ENCODE measurements at regions not wholly inside any gene's neighbourhood (a gene's known extent, or its start where the extent isn't known, plus 50 kb on each side); places are given as distances from the start of the nearest gene placed in this dataset.
"Not testable (repeated sequence)": the region's sequence is repeated elsewhere in the genome, so short reads cannot be mapped to it uniquely, and the experiment has no call there.

GRCh38 chr15:92820236-92821021 lies 79.7 kb upstream of the CHD2 start:
- Histone ChIP-seq H3K36me3 (ENCODE audit: control insufficient read depth, insufficient read depth, low read length) (no peaks in the 10 kb centered on the region), H3K4me1 (no peaks in the 10 kb centered on the region), H3K9me3 (ENCODE audit: control insufficient read depth, low read length) (no peaks in the 10 kb centered on the region), H3K27ac (peak overlapping the region; percentile 72), H3K27me3 (ENCODE audit: control insufficient read depth, insufficient read depth, low read length) (no peaks in the 10 kb centered on the region), H3K4me2 (ENCODE audit: low read length) (peak overlapping the region; percentile 79), H3K4me3 (ENCODE audit: low read depth, low read length) (peak overlapping the region; percentile 57), H2AFZ (peak overlapping the region; percentile 51), H3K79me2 (no peaks in the 10 kb centered on the region), H3K9ac (no peak overlapping the region)
- TF ChIP-seq CTCF (IDR thresholded peaks at IDR 0.05), result no peak

GRCh38 chr15:92821491-92822116 lies 78.5 kb upstream of the CHD2 start:
- TF ChIP-seq CTCF (IDR thresholded peaks at IDR 0.05), result no peak
- H3K9ac ChIP-seq, result no peak overlapping the region

GRCh38 chr15:92822216-92823144 lies 77.6 kb upstream of the CHD2 start:
- no peaks in the 10 kb centered on the region for H3K27me3 ChIP-seq (ENCODE audit: control insufficient read depth, insufficient read depth, low read length)
- TF ChIP-seq CTCF (IDR thresholded peaks at IDR 0.05), result no peak
- no peaks in the 10 kb centered on the region for H3K79me2 ChIP-seq

More at GRCh38 chr15:92821491-92822116, 78.5 kb upstream of the CHD2 start:
- Histone ChIP-seq H3K27me3 (ENCODE audit: control insufficient read depth, insufficient read depth, low read length) (no peaks in the 10 kb centered on the region), H3K27ac (no peak overlapping the region), H3K9me3 (ENCODE audit: control insufficient read depth, low read length) (no peaks in the 10 kb centered on the region), H3K4me3 (ENCODE audit: low read depth, low read length) (no peak overlapping the region), H3K36me3 (ENCODE audit: control insufficient read depth, insufficient read depth, low read length) (no peaks in the 10 kb centered on the region), H3K79me2 (no peaks in the 10 kb centered on the region), H2AFZ (no peak overlapping the region), H3K4me1 (no peaks in the 10 kb centered on the region), H3K4me2 (ENCODE audit: low read length) (no peak overlapping the region)

GRCh38 chr15:92825985-92826384 lies 74.1 kb upstream of the CHD2 start:
- Histone ChIP-seq H2AFZ (no peak overlapping the region), H3K4me2 (ENCODE audit: low read length) (no peak overlapping the region), H3K27ac (no peak overlapping the region), H3K4me3 (ENCODE audit: low read depth, low read length) (no peak overlapping the region), H3K9me3 (ENCODE audit: control insufficient read depth, low read length) (no peaks in the 10 kb centered on the region), H3K36me3 (ENCODE audit: control insufficient read depth, insufficient read depth, low read length) (no peaks in the 10 kb centered on the region), H3K79me2 (no peaks in the 10 kb centered on the region), H3K27me3 (ENCODE audit: control insufficient read depth, insufficient read depth, low read length) (no peaks in the 10 kb centered on the region), H3K9ac (no peak overlapping the region), H3K4me1 (peaks cover 3% of the 10 kb centered on the region)
- TF ChIP-seq CTCF (IDR thresholded peaks at IDR 0.05), result no peak

More at GRCh38 chr15:92822216-92823144, 77.6 kb upstream of the CHD2 start:
- Histone ChIP-seq H3K4me2 (ENCODE audit: low read length) (no peak overlapping the region), H3K4me3 (ENCODE audit: low read depth, low read length) (no peak overlapping the region), H3K9ac (no peak overlapping the region), H3K36me3 (ENCODE audit: control insufficient read depth, insufficient read depth, low read length) (no peaks in the 10 kb centered on the region), H3K9me3 (ENCODE audit: control insufficient read depth, low read length) (no peaks in the 10 kb centered on the region), H3K4me1 (no peaks in the 10 kb centered on the region), H2AFZ (peak overlapping the region; percentile 58), H3K27ac (peak overlapping the region; percentile 15)

GRCh38 chr15:92827991-92828390 lies 72.1 kb upstream of the CHD2 start:
- H3K9me3 ChIP-seq (ENCODE audit: control insufficient read depth, low read length); H3K9ac ChIP-seq; H3K4me3 ChIP-seq (ENCODE audit: low read depth, low read length); H3K4me2 ChIP-seq (ENCODE audit: low read length); H3K27ac ChIP-seq; H3K27me3 ChIP-seq (ENCODE audit: control insufficient read depth, insufficient read depth, low read length); H2AFZ ChIP-seq; H3K79me2 ChIP-seq; H3K36me3 ChIP-seq (ENCODE audit: control insufficient read depth, insufficient read depth, low read length): not testable (repeated sequence)
- peaks cover 11% of the 10 kb centered on the region for H3K4me1 ChIP-seq

Measured in parathyroid adenoma (tissue), 2 donors.